ENCODE measurements at regions not wholly inside any gene's neighbourhood (a gene's known extent, or its start where the extent isn't known, plus 50 kb on each side); places are given as distances from the start of the nearest gene placed in this dataset.

GRCh38 chr7:118626739-118627138 lies 402.2 kb downstream of the ANKRD7 start:
- Histone ChIP-seq H3K27ac (ENCODE audit: low read length) (no peak overlapping the region), H3K4me2 (ENCODE audit: insufficient read depth, low read length) (no peak overlapping the region), H3K9me3 (ENCODE audit: insufficient read depth, low read length, severe bottlenecking) (peaks cover 12% of the 10 kb centered on the region), H3K79me2 (ENCODE audit: insufficient read depth, low read length) (no peaks in the 10 kb centered on the region), H3K27me3 (ENCODE audit: insufficient read depth, low read length, poor library complexity) (no peaks in the 10 kb centered on the region), H4K20me1 (ENCODE audit: insufficient read depth, low read length) (no peaks in the 10 kb centered on the region), H2AFZ (ENCODE audit: low read depth, low read length) (no peak overlapping the region), H3K4me3 (ENCODE audit: low read depth in 1 of 2, low read length in 2 of 2) (no peak overlapping the region), H3K4me1 (ENCODE audit: insufficient read depth, low read length) (no peaks in the 10 kb centered on the region), H3K36me3 (ENCODE audit: insufficient read depth, low read length) (no peaks in the 10 kb centered on the region), H3K9ac (ENCODE audit: low read depth, low read length) (no peak overlapping the region)
- ATAC-seq (ENCODE audit: insufficient read depth, low read depth) (no peak), DNase-seq (peak; percentile 10)
- TF ChIP-seq CTCF (IDR thresholded peaks at IDR 0.05; ENCODE audit: borderline replicate concordance, extremely low read depth, low read length, poor library complexity, severe bottlenecking) = no peak
- no peak for TF ChIP-seq EZH2 (IDR thresholded peaks at IDR 0.05; ENCODE audit: borderline replicate concordance, low read depth, low read length, severe bottlenecking)

GRCh38 chr7:118627467-118627866 lies 403.0 kb downstream of the ANKRD7 start:
- H2AFZ ChIP-seq (ENCODE audit: low read depth, low read length) = no peak overlapping the region
- TF ChIP-seq CTCF (IDR thresholded peaks at IDR 0.05; ENCODE audit: borderline replicate concordance, extremely low read depth, low read length, poor library complexity, severe bottlenecking) (no peak), EZH2 (IDR thresholded peaks at IDR 0.05; ENCODE audit: borderline replicate concordance, low read depth, low read length, severe bottlenecking) (no peak)

GRCh38 chr7:118629898-118630438 lies 405.5 kb downstream of the ANKRD7 start:
- no peak overlapping the region for H3K4me2 ChIP-seq (ENCODE audit: insufficient read depth, low read length)
- no peak for DNase-seq

More at GRCh38 chr7:118627467-118627866, 403.0 kb downstream of the ANKRD7 start:
- H3K4me3 ChIP-seq (ENCODE audit: low read depth in 1 of 2, low read length in 2 of 2) = no peak overlapping the region
- H3K9ac ChIP-seq (ENCODE audit: low read depth, low read length) = no peak overlapping the region
- H3K4me2 ChIP-seq (ENCODE audit: insufficient read depth, low read length) = no peak overlapping the region
- H3K36me3 ChIP-seq (ENCODE audit: insufficient read depth, low read length) = no peaks in the 10 kb centered on the region
- no peak overlapping the region for H3K27ac ChIP-seq (ENCODE audit: low read length)
- H3K9me3 ChIP-seq (ENCODE audit: insufficient read depth, low read length, severe bottlenecking) = peaks cover 12% of the 10 kb centered on the region
- no peaks in the 10 kb centered on the region for H4K20me1 ChIP-seq (ENCODE audit: insufficient read depth, low read length)
- no peaks in the 10 kb centered on the region for H3K4me1 ChIP-seq (ENCODE audit: insufficient read depth, low read length)
- no peak for DNase-seq
- no peaks in the 10 kb centered on the region for H3K27me3 ChIP-seq (ENCODE audit: insufficient read depth, low read length, poor library complexity)
- H3K79me2 ChIP-seq (ENCODE audit: insufficient read depth, low read length) = no peaks in the 10 kb centered on the region
- no peak for ATAC-seq (ENCODE audit: insufficient read depth, low read depth)

More at GRCh38 chr7:118629898-118630438, 405.5 kb downstream of the ANKRD7 start:
- TF ChIP-seq CTCF (IDR thresholded peaks at IDR 0.05; ENCODE audit: borderline replicate concordance, extremely low read depth, low read length, poor library complexity, severe bottlenecking) (no peak), EZH2 (IDR thresholded peaks at IDR 0.05; ENCODE audit: borderline replicate concordance, low read depth, low read length, severe bottlenecking) (no peak)
- no peaks in the 10 kb centered on the region for H3K4me1 ChIP-seq (ENCODE audit: insufficient read depth, low read length)
- H3K9me3 ChIP-seq (ENCODE audit: insufficient read depth, low read length, severe bottlenecking) = peaks cover 12% of the 10 kb centered on the region
- no peak overlapping the region for H3K4me3 ChIP-seq (ENCODE audit: low read depth in 1 of 2, low read length in 2 of 2)
- no peaks in the 10 kb centered on the region for H3K79me2 ChIP-seq (ENCODE audit: insufficient read depth, low read length)
- no peak overlapping the region for H3K27ac ChIP-seq (ENCODE audit: low read length)
- ATAC-seq (ENCODE audit: insufficient read depth, low read depth) = no peak
- H3K9ac ChIP-seq (ENCODE audit: low read depth, low read length) = no peak overlapping the region
- H3K27me3 ChIP-seq (ENCODE audit: insufficient read depth, low read length, poor library complexity) = no peaks in the 10 kb centered on the region
- H4K20me1 ChIP-seq (ENCODE audit: insufficient read depth, low read length) = no peaks in the 10 kb centered on the region
- no peak overlapping the region for H2AFZ ChIP-seq (ENCODE audit: low read depth, low read length)
- H3K36me3 ChIP-seq (ENCODE audit: insufficient read depth, low read length) = no peaks in the 10 kb centered on the region

Data from DND-41 (cell line).